ENCODE measurements at regions not wholly inside any gene's neighbourhood (a gene's known extent, or its start where the extent isn't known, plus 50 kb on each side); places are given as distances from the start of the nearest gene placed in this dataset.
A peak's percentile ranks its signal among the peaks of the same experiment; 100 is the strongest.

- TF ChIP-seq ASH2L (IDR thresholded peaks at IDR 0.05; ENCODE audit: low read length), result no peak
- TF ChIP-seq CTCF (IDR thresholded peaks at IDR 0.05; ENCODE audit: control extremely low read depth in 1 of 3, insufficient read depth in 1 of 3, low read depth in 1 of 3, low read length in 3 of 3), result peak; percentile 28 to 69 (median 47)
- no peak for TF ChIP-seq EP300 (IDR thresholded peaks at IDR 0.05; ENCODE audit: borderline replicate concordance in 1 of 2, low read depth in 2 of 2, low read length in 2 of 2)
- TF ChIP-seq POU5F1 (IDR thresholded peaks at IDR 0.05; ENCODE audit: low read depth, low read length), result no peak
- no peak for TF ChIP-seq YY1 (IDR thresholded peaks at IDR 0.05; ENCODE audit: low read depth, low read length)
- TF ChIP-seq ZNF274 (IDR thresholded peaks at IDR 0.05; ENCODE audit: borderline replicate concordance, extremely low read depth, low read length), result no peak
- no peak for TF ChIP-seq GABPA (IDR thresholded peaks at IDR 0.05; ENCODE audit: borderline replicate concordance, insufficient read depth, low read length)
- TF ChIP-seq RFX5 (IDR thresholded peaks at IDR 0.05; ENCODE audit: borderline replicate concordance, low read depth, low read length), result no peak
- no peak for TF ChIP-seq POLR2AphosphoS5 (IDR thresholded peaks at IDR 0.05; ENCODE audit: low read depth, low read length)
- TF ChIP-seq POLR2A (IDR thresholded peaks at IDR 0.05; ENCODE audit: control extremely low read depth in 1 of 2, low read depth in 2 of 2, low read length in 2 of 2), result no peak
- no peak for TF ChIP-seq CEBPB (IDR thresholded peaks at IDR 0.05; ENCODE audit: low read depth, low read length)
- no peak for TF ChIP-seq EZH2 (IDR thresholded peaks at IDR 0.05; ENCODE audit: low read depth, low read length, severe bottlenecking)
- no peak for TF ChIP-seq CHD2 (IDR thresholded peaks at IDR 0.05; ENCODE audit: low read length)
Observed at GRCh38 chr10:123236126-123236525, 81.9 kb downstream of the BUB3 start.

Data from H1 (cell line).